ENCODE measurements at regions not wholly inside any gene's neighbourhood (a gene's known extent, or its start where the extent isn't known, plus 50 kb on each side); places are given as distances from the start of the nearest gene placed in this dataset.

DNA sequence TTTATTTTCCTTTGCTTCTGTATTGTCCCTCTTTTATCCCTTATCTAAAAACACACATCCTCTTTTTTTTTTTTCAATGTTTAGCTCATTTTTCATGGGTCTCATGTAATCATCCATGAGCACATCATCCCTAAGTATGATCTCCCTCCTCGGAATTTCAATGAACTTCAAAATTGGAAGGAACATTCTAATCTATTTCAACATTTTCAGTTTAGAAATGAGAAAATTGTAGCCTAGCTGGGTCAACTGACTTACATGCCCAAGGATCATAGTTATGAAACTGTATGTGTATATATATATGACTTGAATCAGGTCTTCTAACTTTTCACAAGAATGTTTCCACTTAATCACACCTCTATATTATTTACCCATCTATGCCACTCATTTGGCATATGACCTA, 77.7 kb downstream of the TUSC1 start:
- ChIA-PET CTCF (no interaction called here), POLR2A (ENCODE audit: unreplicated experiment) (no interaction called here)
- H3K9me3 ChIP-seq (ENCODE audit: low read length), result no peaks in the 10 kb centered on the region
- no peaks in the 10 kb centered on the region for H3K9me2 ChIP-seq (replicated peaks; ENCODE audit: low read length)
- H3K79me2 ChIP-seq (ENCODE audit: low read length), result no peaks in the 10 kb centered on the region
- no peaks in the 10 kb centered on the region for H3F3A ChIP-seq (ENCODE audit: low read length, unreplicated experiment)
- no peak overlapping the region for H3K4me3 ChIP-seq (ENCODE audit: low read length)
- no peak overlapping the region for H3K27ac ChIP-seq (ENCODE audit: low read length)
- BruUV-seq (replicated peaks), result no TSS peak
- H3K27me3 ChIP-seq (ENCODE audit: low read length), result no peaks in the 10 kb centered on the region
- H2AFZ ChIP-seq (ENCODE audit: low read length), result no peak overlapping the region
- intact Hi-C loops (cut with micrococcal nuclease), result no loop called here
- no peak overlapping the region for H3K9ac ChIP-seq (ENCODE audit: low read length)
- H3K36me3 ChIP-seq (ENCODE audit: low read depth, low read length), result no peaks in the 10 kb centered on the region
- no peak for ATAC-seq
- TF ChIP-seq EZH2 (IDR thresholded peaks at IDR 0.05; ENCODE audit: low read length, unreplicated experiment), result no peak
- no peak for TF ChIP-seq CTCF (conservative IDR thresholded peaks at IDR 0.05; ENCODE audit: low read depth, low read length)
- TF ChIP-seq EZH2phosphoT487 (IDR thresholded peaks at IDR 0.05; ENCODE audit: borderline replicate concordance, low read length), result no peak
- DNase-seq, result no peak
- H4K20me1 ChIP-seq (ENCODE audit: low read length), result no peaks in the 10 kb centered on the region
- no peak overlapping the region for H3K4me2 ChIP-seq (ENCODE audit: low read length)
- peaks cover 16% of the 10 kb centered on the region for H3K4me1 ChIP-seq (ENCODE audit: insufficient read depth, low read length)

DNA sequence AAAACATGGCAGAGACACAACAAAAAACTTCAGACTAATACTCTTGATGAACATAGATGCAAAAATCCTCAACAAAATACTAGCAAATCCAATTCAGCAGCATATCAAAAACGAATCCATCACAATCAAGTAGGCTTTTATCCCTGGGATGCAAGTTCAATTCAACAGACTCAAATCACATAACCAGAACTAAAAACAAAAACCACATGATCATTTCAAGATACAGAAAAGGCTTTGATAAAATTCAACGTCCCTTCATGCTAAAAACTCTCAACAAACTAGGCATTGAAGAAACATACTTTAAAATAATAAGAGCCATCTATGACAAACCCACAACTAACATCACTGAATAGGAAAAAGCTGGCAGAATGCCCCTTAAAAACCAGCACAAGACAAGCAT, 93.6 kb downstream of the TUSC1 start:
- intact Hi-C loops (cut with micrococcal nuclease), result no loop called here
- ChIA-PET POLR2A (ENCODE audit: unreplicated experiment) (no interaction called here), CTCF (no interaction called here)
- H2AFZ ChIP-seq (ENCODE audit: low read length), result no peak overlapping the region
- H3K4me2 ChIP-seq (ENCODE audit: low read length), result no peak overlapping the region
- no peaks in the 10 kb centered on the region for H3K79me2 ChIP-seq (ENCODE audit: low read length)
- H3K9me2 ChIP-seq (replicated peaks; ENCODE audit: low read length), result no peaks in the 10 kb centered on the region
- H3K9ac ChIP-seq (ENCODE audit: low read length), result no peak overlapping the region
- no peaks in the 10 kb centered on the region for H3K36me3 ChIP-seq (ENCODE audit: low read depth, low read length)
- no peaks in the 10 kb centered on the region for H3K9me3 ChIP-seq (ENCODE audit: low read length)
- ATAC-seq, result no peak
- H3K4me1 ChIP-seq (ENCODE audit: insufficient read depth, low read length), result no peaks in the 10 kb centered on the region
- no peaks in the 10 kb centered on the region for H3K27me3 ChIP-seq (ENCODE audit: low read length)
- TF ChIP-seq CTCF (conservative IDR thresholded peaks at IDR 0.05; ENCODE audit: low read depth, low read length), result no peak
- H3K4me3 ChIP-seq (ENCODE audit: low read length), result no peak overlapping the region
- no peaks in the 10 kb centered on the region for H4K20me1 ChIP-seq (ENCODE audit: low read length)
- H3K27ac ChIP-seq (ENCODE audit: low read length), result no peak overlapping the region
- H3F3A ChIP-seq (ENCODE audit: low read length, unreplicated experiment), result no peaks in the 10 kb centered on the region
- BruUV-seq (replicated peaks), result no TSS peak
- DNase-seq, result no peak

- no TSS peak for BruUV-seq (replicated peaks)
- ATAC-seq (no peak), DNase-seq (no peak)
- Histone ChIP-seq H3K9me2 (replicated peaks; ENCODE audit: low read length) (no peaks in the 10 kb centered on the region), H3K27ac (ENCODE audit: low read length) (no peak overlapping the region), H3K4me2 (ENCODE audit: low read length) (no peak overlapping the region), H2AFZ (ENCODE audit: low read length) (no peak overlapping the region), H3F3A (ENCODE audit: low read length, unreplicated experiment) (no peaks in the 10 kb centered on the region), H3K9me3 (ENCODE audit: low read length) (no peaks in the 10 kb centered on the region), H3K36me3 (ENCODE audit: low read depth, low read length) (no peaks in the 10 kb centered on the region), H3K27me3 (ENCODE audit: low read length) (no peaks in the 10 kb centered on the region), H3K4me1 (ENCODE audit: insufficient read depth, low read length) (no peaks in the 10 kb centered on the region), H4K20me1 (ENCODE audit: low read length) (no peaks in the 10 kb centered on the region), H3K79me2 (ENCODE audit: low read length) (no peaks in the 10 kb centered on the region), H3K4me3 (ENCODE audit: low read length) (no peak overlapping the region), H3K9ac (ENCODE audit: low read length) (no peak overlapping the region)
- POLR2A ChIA-PET (ENCODE audit: unreplicated experiment), result no interaction called here
- intact Hi-C loops (cut with micrococcal nuclease), result no loop called here
- TF ChIP-seq EZH2 (IDR thresholded peaks at IDR 0.05; ENCODE audit: low read length, unreplicated experiment), result no peak
- TF ChIP-seq CTCF (conservative IDR thresholded peaks at IDR 0.05; ENCODE audit: low read depth, low read length), result no peak
- no peak for TF ChIP-seq EZH2phosphoT487 (IDR thresholded peaks at IDR 0.05; ENCODE audit: borderline replicate concordance, low read length)
- CTCF ChIA-PET, result no interaction called here
Measured at GRCh38 chr9:25573281-25573680, 105.0 kb downstream of the TUSC1 start.

All from PC-3 (cell line).